OCI-LY7 (cell line): ENCODE measurements at regions not wholly inside any gene's neighbourhood (a gene's known extent, or its start where the extent isn't known, plus 50 kb on each side); places are given as distances from the start of the nearest gene placed in this dataset.

ENCODE experiments used
- EZH2phosphoT487 ChIP-seq: fragments of 200-600 bp; sonication (generic); IDR thresholded peaks from 2 replicates; pipeline ENCODE4 v1.6.1; 2018; ENCODE audit warnings: low read depth, borderline replicate concordance, mild to moderate bottlenecking, mixed run types, antibody characterized with exemption, low read length, moderate library complexity, mixed read lengths
- TF ChIP-seq, protein P1 (sequence below): fragments of 200-600 bp; sonication (generic); conservative IDR thresholded peaks from 2 replicates; pipeline ENCODE4 v1.5.1; 2014; ENCODE audit warnings: mild to moderate bottlenecking, antibody characterized with exemption, low read length, moderate library complexity, mixed read lengths

GRCh38 chr13:64078480-64078936 is 2662.9 kb upstream of the PCDH20 start:
- TF ChIP-seq, protein P1, sequence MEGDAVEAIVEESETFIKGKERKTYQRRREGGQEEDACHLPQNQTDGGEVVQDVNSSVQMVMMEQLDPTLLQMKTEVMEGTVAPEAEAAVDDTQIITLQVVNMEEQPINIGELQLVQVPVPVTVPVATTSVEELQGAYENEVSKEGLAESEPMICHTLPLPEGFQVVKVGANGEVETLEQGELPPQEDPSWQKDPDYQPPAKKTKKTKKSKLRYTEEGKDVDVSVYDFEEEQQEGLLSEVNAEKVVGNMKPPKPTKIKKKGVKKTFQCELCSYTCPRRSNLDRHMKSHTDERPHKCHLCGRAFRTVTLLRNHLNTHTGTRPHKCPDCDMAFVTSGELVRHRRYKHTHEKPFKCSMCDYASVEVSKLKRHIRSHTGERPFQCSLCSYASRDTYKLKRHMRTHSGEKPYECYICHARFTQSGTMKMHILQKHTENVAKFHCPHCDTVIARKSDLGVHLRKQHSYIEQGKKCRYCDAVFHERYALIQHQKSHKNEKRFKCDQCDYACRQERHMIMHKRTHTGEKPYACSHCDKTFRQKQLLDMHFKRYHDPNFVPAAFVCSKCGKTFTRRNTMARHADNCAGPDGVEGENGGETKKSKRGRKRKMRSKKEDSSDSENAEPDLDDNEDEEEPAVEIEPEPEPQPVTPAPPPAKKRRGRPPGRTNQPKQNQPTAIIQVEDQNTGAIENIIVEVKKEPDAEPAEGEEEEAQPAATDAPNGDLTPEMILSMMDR = no peak
- no peak for TF ChIP-seq EZH2phosphoT487
